ENCODE measurements at regions not wholly inside any gene's neighbourhood (a gene's known extent, or its start where the extent isn't known, plus 50 kb on each side); places are given as distances from the start of the nearest gene placed in this dataset.

DNA sequence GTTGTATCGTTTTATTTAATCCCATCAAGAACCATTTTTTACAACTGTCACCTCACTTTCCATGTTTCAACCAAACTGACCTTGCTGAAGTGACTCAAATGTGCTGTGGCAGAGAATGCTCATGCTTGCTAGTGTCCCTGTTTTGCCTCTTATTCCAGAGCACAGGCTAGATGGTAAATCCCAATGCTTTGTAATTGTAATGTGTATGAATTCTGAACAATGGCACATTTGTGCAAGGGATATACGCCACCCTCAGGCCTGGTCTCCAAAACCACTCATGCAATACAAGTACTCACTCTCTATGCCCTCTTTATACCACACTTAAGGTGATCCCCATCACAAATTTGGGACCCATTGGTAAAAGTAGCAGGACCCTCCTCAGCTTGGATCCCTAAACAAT is 313.6 kb downstream of the HHIPL2 start:
- H3K4me3 Mint-ChIP-seq, result no peak overlapping the region
- no peak overlapping the region for H3K27ac Mint-ChIP-seq
- Histone ChIP-seq H3K4me3 (ENCODE audit: low read length) (no peak overlapping the region), H3K27ac (ENCODE audit: low read depth, low read length) (no peak overlapping the region), H3K36me3 (ENCODE audit: control insufficient read depth, insufficient read depth, low read length) (no peaks in the 10 kb centered on the region), H3K27me3 (ENCODE audit: control insufficient read depth, insufficient read depth, low read length, poor library complexity, severe bottlenecking) (peaks cover 22% of the 10 kb centered on the region), H3K9ac (ENCODE audit: extremely low read depth, low read length, poor library complexity, severe bottlenecking) (no peak overlapping the region), H3K9me3 (ENCODE audit: control insufficient read depth, low read length) (no peaks in the 10 kb centered on the region), H3K4me1 (ENCODE audit: control insufficient read depth, insufficient read depth, low read length) (peaks cover 3% of the 10 kb centered on the region)
- H3K9me3 Mint-ChIP-seq, result no peaks in the 10 kb centered on the region
- H3K36me3 Mint-ChIP-seq (ENCODE audit: low read depth), result no peaks in the 10 kb centered on the region
- H3K27me3 Mint-ChIP-seq (ENCODE audit: insufficient read depth), result peaks cover 43% of the 10 kb centered on the region
- WGBS, 2 experiments (ENCODE audit: insufficient coverage in 1 of 2, insufficient read length in 1 of 2), result 88 to 90% methylated on average over 1 to 2 of the region's 2 CpGs
- DNase-seq, result no peak
- H3K4me1 Mint-ChIP-seq, result peaks cover 17% of the 10 kb centered on the region
- TF ChIP-seq CTCF (conservative IDR thresholded peaks at IDR 0.05), result no peak

DNA sequence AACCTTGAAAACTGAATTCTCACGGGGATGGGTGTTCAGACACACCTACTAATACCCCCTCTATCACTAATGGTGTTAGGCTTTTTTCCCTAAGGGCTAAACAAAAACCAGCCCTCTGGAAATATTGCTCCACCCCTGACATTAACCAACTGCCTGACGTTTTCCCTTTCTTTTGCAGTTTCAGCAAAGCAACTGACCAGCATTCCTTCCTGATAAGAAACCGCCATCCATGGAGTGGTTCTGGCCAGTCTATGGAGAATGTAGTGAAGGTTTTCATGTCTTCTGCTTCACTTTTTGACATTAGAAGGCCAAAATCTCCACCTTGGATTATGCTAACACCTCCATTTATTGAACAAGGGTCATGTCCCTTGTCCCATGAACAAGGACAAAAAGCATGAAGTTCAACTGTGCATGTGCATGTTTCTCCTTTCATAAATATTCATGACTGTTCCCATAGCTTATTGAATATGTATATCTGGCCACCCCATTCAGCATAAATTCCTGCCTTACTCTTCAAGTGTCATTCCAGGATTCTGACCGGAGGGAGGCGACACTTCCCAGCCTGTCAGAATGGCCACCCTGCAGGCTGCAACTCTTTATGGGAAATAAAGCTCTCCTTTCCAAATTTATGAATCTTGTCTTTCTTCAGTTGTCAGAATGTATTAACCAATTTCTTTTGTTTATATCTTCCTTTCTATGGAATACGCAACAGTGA is 314.3 kb downstream of the HHIPL2 start:
- Histone ChIP-seq H3K9ac (ENCODE audit: extremely low read depth, low read length, poor library complexity, severe bottlenecking) (no peak overlapping the region), H3K36me3 (ENCODE audit: control insufficient read depth, insufficient read depth, low read length) (no peaks in the 10 kb centered on the region), H3K4me1 (ENCODE audit: control insufficient read depth, insufficient read depth, low read length) (peaks cover 3% of the 10 kb centered on the region), H3K27ac (ENCODE audit: low read depth, low read length) (no peak overlapping the region), H3K9me3 (ENCODE audit: control insufficient read depth, low read length) (no peaks in the 10 kb centered on the region), H3K27me3 (ENCODE audit: control insufficient read depth, insufficient read depth, low read length, poor library complexity, severe bottlenecking) (peaks cover 22% of the 10 kb centered on the region), H3K4me3 (ENCODE audit: low read length) (no peak overlapping the region)
- 77 to 88% methylated on average over 3 to 6 of the region's 6 CpGs for WGBS, 2 experiments (ENCODE audit: insufficient coverage in 1 of 2, insufficient read length in 1 of 2)
- H3K27me3 Mint-ChIP-seq (ENCODE audit: insufficient read depth), result peaks cover 43% of the 10 kb centered on the region
- TF ChIP-seq CTCF (conservative IDR thresholded peaks at IDR 0.05), result peak; percentile 45
- no peak overlapping the region for H3K4me3 Mint-ChIP-seq
- no peaks in the 10 kb centered on the region for H3K36me3 Mint-ChIP-seq (ENCODE audit: low read depth)
- no peak overlapping the region for H3K27ac Mint-ChIP-seq
- DNase-seq, result no peak
- H3K4me1 Mint-ChIP-seq, result peaks cover 17% of the 10 kb centered on the region
- H3K9me3 Mint-ChIP-seq, result peaks cover 3% of the 10 kb centered on the region

DNA sequence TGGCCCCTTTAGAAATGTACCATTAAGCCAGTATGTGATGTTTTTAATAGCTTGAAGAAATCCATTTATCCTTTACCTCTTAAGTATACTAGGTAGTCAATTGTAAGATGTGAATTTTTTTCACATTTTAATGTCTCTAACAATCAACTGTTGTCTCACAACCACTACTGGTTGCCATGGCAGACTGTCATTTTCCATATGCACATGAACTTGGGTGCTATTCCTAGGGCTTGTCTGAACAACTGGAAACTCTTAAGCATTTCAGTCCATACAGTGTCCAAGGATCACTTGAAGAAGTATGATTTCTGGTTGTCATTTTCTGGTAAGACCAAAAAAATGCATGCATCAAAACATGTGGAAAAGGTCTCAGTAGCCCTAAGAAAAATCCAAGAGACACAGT is 315.1 kb downstream of the HHIPL2 start:
- no peaks in the 10 kb centered on the region for H3K36me3 ChIP-seq (ENCODE audit: control insufficient read depth, insufficient read depth, low read length)
- H3K27me3 ChIP-seq (ENCODE audit: control insufficient read depth, insufficient read depth, low read length, poor library complexity, severe bottlenecking), result peaks cover 22% of the 10 kb centered on the region
- H3K27ac ChIP-seq (ENCODE audit: low read depth, low read length), result no peak overlapping the region
- H3K4me3 ChIP-seq (ENCODE audit: low read length), result no peak overlapping the region
- peaks cover 5% of the 10 kb centered on the region for H3K9me3 Mint-ChIP-seq
- no peak overlapping the region for H3K9ac ChIP-seq (ENCODE audit: extremely low read depth, low read length, poor library complexity, severe bottlenecking)
- no peak for TF ChIP-seq CTCF (conservative IDR thresholded peaks at IDR 0.05)
- no peaks in the 10 kb centered on the region for H3K36me3 Mint-ChIP-seq (ENCODE audit: low read depth)
- peaks cover 14% of the 10 kb centered on the region for H3K4me1 Mint-ChIP-seq
- no peaks in the 10 kb centered on the region for H3K9me3 ChIP-seq (ENCODE audit: control insufficient read depth, low read length)
- no peak for DNase-seq
- H3K27ac Mint-ChIP-seq, result no peak overlapping the region
- H3K4me1 ChIP-seq (ENCODE audit: control insufficient read depth, insufficient read depth, low read length), result peaks cover 3% of the 10 kb centered on the region
- no peak overlapping the region for H3K4me3 Mint-ChIP-seq
- H3K27me3 Mint-ChIP-seq (ENCODE audit: insufficient read depth), result peaks cover 38% of the 10 kb centered on the region
